ENCODE measurements at regions not wholly inside any gene's neighbourhood (a gene's known extent, or its start where the extent isn't known, plus 50 kb on each side); places are given as distances from the start of the nearest gene placed in this dataset.

DNA sequence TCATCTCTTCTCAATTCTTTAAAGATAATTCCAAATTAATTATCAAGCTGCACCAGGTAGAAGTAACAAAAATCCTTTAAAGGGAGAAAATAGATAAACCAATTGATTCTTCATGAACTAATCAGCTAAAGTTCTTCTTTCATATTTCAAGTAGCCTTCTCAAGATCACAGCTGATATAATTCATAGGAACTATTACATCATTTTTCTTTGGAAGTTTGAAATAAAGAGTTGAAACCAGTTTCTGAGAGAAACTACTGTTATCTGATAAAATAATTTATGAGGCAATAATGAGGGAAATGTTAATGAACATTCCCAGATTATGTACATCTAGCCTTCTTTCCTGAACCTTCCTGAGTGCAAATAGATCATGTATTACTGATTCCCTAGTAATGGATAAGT is 484.9 kb downstream of the METTL4 start:
- DNase-seq (ENCODE audit: low spot score in 2 of 2): no peak
- Histone ChIP-seq H3K27me3 (no peaks in the 10 kb centered on the region), H3K4me1 (no peaks in the 10 kb centered on the region), H3K36me3 (no peaks in the 10 kb centered on the region), H3K27ac (no peak overlapping the region), H3K4me3 (no peak overlapping the region), H3K9me3 (no peaks in the 10 kb centered on the region)
- TF ChIP-seq, protein P1, sequence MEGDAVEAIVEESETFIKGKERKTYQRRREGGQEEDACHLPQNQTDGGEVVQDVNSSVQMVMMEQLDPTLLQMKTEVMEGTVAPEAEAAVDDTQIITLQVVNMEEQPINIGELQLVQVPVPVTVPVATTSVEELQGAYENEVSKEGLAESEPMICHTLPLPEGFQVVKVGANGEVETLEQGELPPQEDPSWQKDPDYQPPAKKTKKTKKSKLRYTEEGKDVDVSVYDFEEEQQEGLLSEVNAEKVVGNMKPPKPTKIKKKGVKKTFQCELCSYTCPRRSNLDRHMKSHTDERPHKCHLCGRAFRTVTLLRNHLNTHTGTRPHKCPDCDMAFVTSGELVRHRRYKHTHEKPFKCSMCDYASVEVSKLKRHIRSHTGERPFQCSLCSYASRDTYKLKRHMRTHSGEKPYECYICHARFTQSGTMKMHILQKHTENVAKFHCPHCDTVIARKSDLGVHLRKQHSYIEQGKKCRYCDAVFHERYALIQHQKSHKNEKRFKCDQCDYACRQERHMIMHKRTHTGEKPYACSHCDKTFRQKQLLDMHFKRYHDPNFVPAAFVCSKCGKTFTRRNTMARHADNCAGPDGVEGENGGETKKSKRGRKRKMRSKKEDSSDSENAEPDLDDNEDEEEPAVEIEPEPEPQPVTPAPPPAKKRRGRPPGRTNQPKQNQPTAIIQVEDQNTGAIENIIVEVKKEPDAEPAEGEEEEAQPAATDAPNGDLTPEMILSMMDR (IDR thresholded peaks at IDR 0.05): no peak
- intact Hi-C loops (cut with DNase I): no loop called here

GRCh38 chr18:2087877-2088673 is 483.2 kb downstream of the METTL4 start:
- no peak overlapping the region for H3K27ac ChIP-seq
- H3K4me3 ChIP-seq: no peak overlapping the region
- H3K27me3 ChIP-seq: no peaks in the 10 kb centered on the region
- intact Hi-C loops (cut with DNase I): no loop called here
- H3K4me1 ChIP-seq: no peaks in the 10 kb centered on the region
- TF ChIP-seq, protein P1 (IDR thresholded peaks at IDR 0.05): no peak
- no peak for DNase-seq (ENCODE audit: low spot score in 2 of 2)
- H3K36me3 ChIP-seq: no peaks in the 10 kb centered on the region
- H3K9me3 ChIP-seq: no peaks in the 10 kb centered on the region

GRCh38 chr18:2089396-2089795 is 481.9 kb downstream of the METTL4 start:
- Histone ChIP-seq H3K4me3 (no peak overlapping the region), H3K27me3 (no peaks in the 10 kb centered on the region), H3K36me3 (no peaks in the 10 kb centered on the region), H3K27ac (no peak overlapping the region), H3K9me3 (no peaks in the 10 kb centered on the region), H3K4me1 (no peaks in the 10 kb centered on the region)
- no peak for DNase-seq (ENCODE audit: low spot score in 2 of 2)
- TF ChIP-seq, protein P1 (IDR thresholded peaks at IDR 0.05): no peak
- intact Hi-C loops (cut with DNase I): no loop called here

GRCh38 chr18:2091937-2092336 is 479.4 kb downstream of the METTL4 start:
- intact Hi-C loops (cut with DNase I): no loop called here
- H3K9me3 ChIP-seq: no peaks in the 10 kb centered on the region

GRCh38 chr18:2096551-2096950 is 474.8 kb downstream of the METTL4 start:
- TF ChIP-seq, protein P1 (IDR thresholded peaks at IDR 0.05): no peak
- intact Hi-C loops (cut with DNase I): no loop called here
- no peaks in the 10 kb centered on the region for H3K36me3 ChIP-seq
- no peaks in the 10 kb centered on the region for H3K9me3 ChIP-seq
- H3K27ac ChIP-seq: no peak overlapping the region
- H3K4me3 ChIP-seq: no peak overlapping the region
- no peak for DNase-seq (ENCODE audit: low spot score in 2 of 2)
- H3K4me1 ChIP-seq: no peaks in the 10 kb centered on the region
- no peaks in the 10 kb centered on the region for H3K27me3 ChIP-seq

More at GRCh38 chr18:2091937-2092336, 479.4 kb downstream of the METTL4 start:
- TF ChIP-seq, protein P1 (IDR thresholded peaks at IDR 0.05): no peak
- Histone ChIP-seq H3K4me1 (no peaks in the 10 kb centered on the region), H3K27ac (no peak overlapping the region), H3K4me3 (no peak overlapping the region), H3K36me3 (no peaks in the 10 kb centered on the region), H3K27me3 (no peaks in the 10 kb centered on the region)
- DNase-seq (ENCODE audit: low spot score in 2 of 2): no peak

Data from ascending aorta (tissue), 2 donors.